ENCODE measurements at regions not wholly inside any gene's neighbourhood (a gene's known extent, or its start where the extent isn't known, plus 50 kb on each side); places are given as distances from the start of the nearest gene placed in this dataset.

GRCh38 chr2:107635883-107636282 is 190.8 kb upstream of the RGPD4 start:
- TF ChIP-seq EP300 (IDR thresholded peaks at IDR 0.05) (no peak), CTCF (IDR thresholded peaks at IDR 0.05) (no peak)

Data from upper lobe of left lung (tissue), 4 donors.